GM19467 (cell line): ENCODE measurements at regions not wholly inside any gene's neighbourhood (a gene's known extent, or its start where the extent isn't known, plus 50 kb on each side); places are given as distances from the start of the nearest gene placed in this dataset.
"Not testable (repeated sequence)": the region's sequence is repeated elsewhere in the genome, so short reads cannot be mapped to it uniquely, and the experiment has no call there.

Experiments
- ATAC-seq: cut with Tn5 transposase; IDR thresholded peaks from one replicate; pipeline ENCODE4 v1.9.1; 2021; ENCODE audit warnings: mild to moderate bottlenecking, moderate library complexity; ENCODE audit not compliant: unreplicated experiment

DNA sequence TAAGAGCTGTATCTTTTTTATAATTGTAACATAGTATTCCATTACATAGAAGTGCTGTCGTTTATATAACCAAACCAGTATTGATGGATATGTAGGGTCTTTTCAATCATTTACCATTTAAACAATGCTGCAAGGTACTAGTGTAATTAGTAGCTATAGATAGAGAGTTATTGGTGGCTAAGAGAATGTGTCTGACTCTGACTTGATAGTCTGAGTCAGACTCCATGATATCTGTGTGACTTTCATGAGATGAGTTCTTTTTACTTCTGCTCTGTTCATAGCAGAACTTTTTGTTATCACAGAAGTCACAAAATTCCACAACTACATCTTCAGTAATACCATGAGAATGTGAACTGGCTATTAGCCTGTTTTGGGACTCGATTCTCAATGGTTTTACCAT is 150.6 kb downstream of the FHIP1A start:
- ATAC-seq: no peak

DNA sequence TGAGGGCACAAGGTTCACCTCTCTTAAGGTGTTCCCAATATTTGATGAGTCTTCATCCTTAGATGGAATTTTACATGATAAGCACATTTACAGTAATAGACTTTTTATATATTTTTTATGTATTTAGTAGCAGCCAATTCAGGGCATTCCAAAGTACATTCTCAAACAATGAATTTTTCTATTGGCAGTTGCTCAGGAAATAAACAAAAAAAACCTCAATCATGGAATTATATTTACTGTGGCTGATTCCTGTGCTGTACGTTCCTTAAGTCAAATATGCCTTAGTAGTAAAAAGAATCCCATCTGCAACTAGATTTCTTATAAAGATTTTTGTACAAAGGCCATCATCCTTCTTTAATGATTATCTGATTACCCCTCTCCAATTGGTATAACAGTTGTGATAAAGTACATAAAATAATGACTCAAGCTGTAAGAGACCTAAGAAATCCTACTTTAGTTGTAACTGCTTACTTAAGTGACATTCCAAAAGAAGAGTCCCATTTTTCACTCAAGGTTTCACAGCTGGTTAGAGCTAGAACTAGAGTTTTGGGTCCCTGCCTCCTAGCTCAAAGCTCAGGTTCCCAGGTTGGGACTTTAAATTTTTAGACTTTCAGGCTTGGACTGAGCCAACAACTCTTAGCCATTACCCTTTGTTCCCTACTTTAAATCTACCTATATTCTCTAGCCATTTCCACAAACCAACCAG is 152.7 kb downstream of the FHIP1A start:
- ATAC-seq: no peak

- ATAC-seq: no peak
These were observed 154.2 kb downstream of the FHIP1A start for GRCh38 chr4:151563194-151563593.

- no peak for ATAC-seq
These were observed 155.3 kb downstream of the FHIP1A start for GRCh38 chr4:151564321-151564720.

- no peak for ATAC-seq
These were observed 156.6 kb downstream of the FHIP1A start for GRCh38 chr4:151565583-151565982.

DNA sequence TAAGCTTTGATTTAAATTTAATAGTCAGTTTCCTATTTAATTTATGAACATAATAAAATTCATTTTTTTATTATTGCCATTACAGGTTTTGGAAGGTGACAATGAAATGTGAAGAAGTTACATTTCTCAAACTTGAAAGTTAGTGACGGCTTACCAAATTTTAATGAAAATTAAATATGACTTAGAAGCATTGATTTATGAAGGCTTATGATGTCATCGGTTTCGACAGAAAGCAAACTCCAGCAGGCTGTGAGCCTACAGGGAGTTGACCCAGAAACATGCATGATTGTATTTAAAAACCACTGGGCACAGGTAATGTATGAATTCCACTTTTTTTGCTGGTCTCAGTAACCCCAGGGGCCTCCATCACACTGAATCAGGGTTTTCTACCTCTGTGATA is 157.1 kb downstream of the FHIP1A start:
- ATAC-seq: no peak

- ATAC-seq: peak; percentile 76
These were observed 158.1 kb downstream of the FHIP1A start for GRCh38 chr4:151567056-151567455.

DNA sequence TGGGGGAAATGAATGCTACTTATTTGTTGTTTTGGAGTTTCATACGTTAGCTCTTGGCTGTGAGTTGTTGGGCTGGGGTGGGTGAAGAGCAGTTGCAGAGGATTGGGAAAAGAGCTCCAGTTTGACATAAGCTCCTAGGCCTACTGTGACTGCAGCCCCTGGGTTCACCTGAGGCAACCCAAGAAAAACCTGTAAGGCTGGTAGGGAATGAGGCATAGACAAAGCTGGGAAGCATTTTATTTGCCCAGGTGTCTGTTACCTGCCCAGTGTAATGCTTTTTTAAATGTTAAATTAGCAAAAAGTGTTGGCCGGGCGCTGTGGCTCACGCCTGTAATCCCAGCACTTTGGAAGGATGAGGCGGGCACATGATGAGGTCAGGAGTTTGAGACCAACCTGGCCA is 160.0 kb downstream of the FHIP1A start:
- ATAC-seq: no peak

- ATAC-seq: no peak
These were observed 160.7 kb downstream of the FHIP1A start for GRCh38 chr4:151569650-151570049.

DNA sequence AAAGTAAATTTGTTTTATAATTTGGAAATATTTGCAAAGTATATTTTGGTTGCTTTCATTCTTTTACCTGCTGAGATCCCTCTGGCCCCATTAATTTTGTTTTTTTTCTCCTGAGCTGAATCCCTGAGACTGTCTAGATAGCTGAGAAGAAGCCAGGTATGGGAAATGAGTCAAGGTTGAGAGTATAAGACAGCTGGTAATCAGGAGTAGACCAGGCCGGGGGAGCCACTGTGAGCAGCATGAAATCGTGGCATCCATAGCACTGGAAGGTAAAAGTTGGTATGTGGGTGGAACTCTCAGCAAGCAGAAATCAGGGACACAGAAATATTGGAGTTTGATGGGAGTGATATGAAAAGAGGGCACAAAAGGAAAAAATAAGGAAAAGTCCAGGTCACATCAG is 164.5 kb downstream of the FHIP1A start:
- no peak for ATAC-seq

- no peak for ATAC-seq
These were observed 165.0 kb downstream of the FHIP1A start for GRCh38 chr4:151573945-151574344.

DNA sequence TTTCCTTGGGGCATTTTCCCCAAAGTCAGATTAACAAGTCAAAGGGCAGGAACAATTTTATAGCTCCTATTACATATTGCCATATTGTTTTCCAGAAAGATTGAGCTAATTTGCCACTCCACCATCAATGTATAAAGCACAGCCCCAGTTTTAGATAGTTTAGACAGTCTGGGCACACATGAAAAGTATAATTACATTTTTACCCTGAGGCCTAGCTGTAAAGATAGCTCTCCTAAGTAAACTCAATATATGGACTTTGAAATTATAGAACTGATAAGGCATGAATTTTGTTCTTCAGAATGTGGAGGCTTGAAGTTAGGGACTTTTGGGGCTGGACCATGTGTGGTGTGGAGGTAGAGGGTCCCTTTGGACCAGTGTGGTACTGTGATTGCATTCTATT is 166.0 kb downstream of the FHIP1A start:
- no peak for ATAC-seq

DNA sequence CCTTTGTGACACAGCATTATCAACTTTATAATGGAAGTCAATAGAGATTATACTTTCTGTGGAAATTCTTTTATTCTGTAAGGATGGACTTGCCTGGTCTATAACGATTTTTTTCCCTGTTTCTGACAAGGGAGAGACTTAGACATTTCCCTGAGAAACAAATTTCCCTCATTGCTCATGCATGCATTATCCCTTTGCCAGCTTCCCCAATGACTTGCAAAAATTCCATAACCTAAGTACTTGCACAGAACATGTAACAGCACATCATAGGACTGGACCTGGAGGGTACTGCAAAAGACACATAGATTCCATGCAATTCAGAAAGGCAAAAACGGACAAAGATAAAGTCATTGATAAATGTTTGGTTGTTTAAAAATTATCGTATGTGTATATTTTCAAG is 166.7 kb downstream of the FHIP1A start:
- no peak for ATAC-seq

- no peak for ATAC-seq
These were observed 167.7 kb downstream of the FHIP1A start for GRCh38 chr4:151576627-151577026.

DNA sequence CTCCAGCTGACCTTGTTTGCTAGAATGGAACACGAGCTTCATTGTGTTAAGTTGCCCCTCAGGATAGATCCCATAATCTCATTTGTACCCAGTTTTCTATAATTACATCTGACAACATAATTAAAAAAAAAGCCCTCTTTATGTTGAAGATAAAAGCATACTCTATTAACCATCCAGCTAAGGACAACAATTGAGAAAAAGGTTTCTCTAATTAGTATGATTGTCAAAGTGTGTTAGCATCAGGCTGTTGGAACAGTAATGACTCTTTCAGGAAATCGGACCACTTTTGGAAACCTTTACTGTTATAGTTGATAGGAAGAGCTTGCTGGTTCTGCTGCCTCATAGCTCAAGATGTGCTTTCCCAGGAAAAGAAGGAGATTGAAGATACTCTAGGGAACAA is 172.6 kb downstream of the FHIP1A start:
- ATAC-seq: no peak

- ATAC-seq: no peak
These were observed 173.1 kb downstream of the FHIP1A start for GRCh38 chr4:151582098-151582497.

DNA sequence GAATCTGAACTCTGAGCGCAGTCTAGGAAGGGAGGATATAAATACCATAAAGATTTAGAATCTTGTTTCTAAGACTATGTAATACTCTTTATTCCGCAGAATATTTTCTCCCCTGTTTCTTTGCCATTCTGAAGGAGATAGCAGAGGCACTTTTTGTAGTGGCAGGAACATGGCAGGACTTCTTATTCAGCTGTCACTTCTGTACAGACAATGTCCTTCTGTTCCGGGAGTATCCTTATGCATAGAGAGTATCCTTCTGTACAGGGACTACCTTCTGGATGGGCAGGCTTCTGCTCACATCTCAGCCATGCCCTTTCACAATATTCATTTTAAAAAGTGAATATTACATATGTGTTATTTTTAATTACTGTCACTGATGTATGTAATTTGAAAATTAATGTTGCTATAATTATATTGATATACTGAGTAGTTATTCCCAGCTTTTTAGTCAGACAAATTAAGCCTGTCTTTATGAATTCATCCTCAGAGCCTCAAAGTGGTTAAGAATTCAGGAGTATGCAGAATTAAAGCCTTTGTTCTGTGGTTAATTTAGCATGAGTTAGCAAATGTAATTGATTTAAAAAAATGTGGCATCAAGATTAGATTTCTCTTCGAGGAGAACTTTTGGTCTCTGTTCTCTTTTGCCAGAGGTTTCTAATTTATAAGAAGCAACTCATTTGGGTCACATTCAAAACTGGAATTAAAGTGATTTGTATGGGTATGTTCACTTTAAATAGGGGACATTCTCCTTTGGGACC is 174.4 kb downstream of the FHIP1A start:
- no peak for ATAC-seq

DNA sequence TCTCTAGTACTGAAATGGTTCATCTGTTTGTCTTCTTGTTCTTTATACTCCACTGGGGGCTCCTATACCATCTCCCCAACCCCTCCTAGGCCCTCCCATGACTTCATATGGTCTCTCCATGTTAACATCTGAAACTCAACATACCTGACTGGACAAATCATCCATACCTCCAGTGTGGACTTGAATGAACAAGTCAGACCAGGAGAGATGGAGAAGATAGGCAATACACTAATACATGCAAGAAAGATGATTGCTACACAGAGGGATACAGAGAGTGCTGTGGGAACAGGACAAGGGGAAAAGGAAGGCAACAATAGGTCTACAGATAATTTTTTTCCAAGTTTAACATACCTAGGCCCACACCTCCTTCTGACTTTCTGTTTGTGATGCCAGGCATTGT is 175.1 kb downstream of the FHIP1A start:
- ATAC-seq: no peak

DNA sequence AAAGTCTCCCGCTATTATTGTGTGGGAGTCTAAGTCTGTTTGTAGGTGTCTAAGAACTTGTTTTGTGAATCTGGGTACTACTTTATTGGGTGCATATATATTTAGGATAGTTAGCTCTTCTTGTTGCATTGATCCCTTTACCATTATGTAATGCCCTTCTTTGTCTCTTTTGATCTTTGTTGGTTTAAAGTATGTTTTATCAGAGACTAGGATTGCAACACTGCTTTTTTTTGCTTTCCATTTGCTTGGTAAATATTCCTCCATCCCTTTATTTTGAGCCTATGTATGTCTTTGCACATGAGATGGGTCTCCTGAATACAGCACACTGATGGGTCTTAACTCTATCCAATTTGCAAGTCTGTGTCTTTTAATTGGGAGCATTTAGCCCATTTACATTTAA is 165.2 kb downstream of the GATB start:
- ATAC-seq: not testable (repeated sequence)

- ATAC-seq: not testable (repeated sequence)
These were observed 163.1 kb downstream of the GATB start for GRCh38 chr4:151597691-151598090.

- no peak for ATAC-seq
These were observed 160.9 kb downstream of the GATB start for GRCh38 chr4:151599863-151600262.

- no peak for ATAC-seq
These were observed 160.4 kb downstream of the GATB start for GRCh38 chr4:151600432-151600831.

GRCh38 chr4:151603377-151603776 is 157.4 kb downstream of the GATB start:
- no peak for ATAC-seq
